WI38 (cell line): ENCODE measurements at regions not wholly inside any gene's neighbourhood (a gene's known extent, or its start where the extent isn't known, plus 50 kb on each side); places are given as distances from the start of the nearest gene placed in this dataset.

Experiments used
- H3K4me3 ChIP-seq: 2 replicates; pipeline ENCODE4 v1.5.1; 2011; ENCODE audit warnings: low read depth, mild to moderate bottlenecking, control low read depth, low read length
- CTCF ChIP-seq: IDR thresholded peaks from 2 replicates; pipeline ENCODE4 v1.5.1; 2012; ENCODE audit warnings: low read depth, mild to moderate bottlenecking, control low read depth, low read length

- no peak overlapping the region for H3K4me3 ChIP-seq
- no peak for TF ChIP-seq CTCF
Observed at GRCh38 chr21:39022863-39023693, 160.2 kb downstream of the PSMG1 start.

- TF ChIP-seq CTCF = no peak
- no peak overlapping the region for H3K4me3 ChIP-seq
Observed at GRCh38 chr21:39022466-39022862, 160.8 kb downstream of the PSMG1 start.

- no peak overlapping the region for H3K4me3 ChIP-seq
- TF ChIP-seq CTCF = no peak
Observed at GRCh38 chr21:39022035-39022434, 161.2 kb downstream of the PSMG1 start.

GRCh38 chr21:39021478-39021832, 161.8 kb downstream of the PSMG1 start:
- no peak for TF ChIP-seq CTCF
- H3K4me3 ChIP-seq = no peak overlapping the region

- TF ChIP-seq CTCF = no peak
- peak overlapping the region; percentile 30; the same call in 1 of the 2 replicates for H3K4me3 ChIP-seq
Observed at GRCh38 chr21:39020751-39021477, 162.3 kb downstream of the PSMG1 start.

- H3K4me3 ChIP-seq = no peak overlapping the region
- TF ChIP-seq CTCF = no peak
Observed at GRCh38 chr21:39018730-39019129, 164.5 kb downstream of the PSMG1 start.

- TF ChIP-seq CTCF = no peak
- H3K4me3 ChIP-seq = no peak overlapping the region
Observed at GRCh38 chr21:39016740-39017315, 166.4 kb downstream of the PSMG1 start.
